ENCODE measurements at regions not wholly inside any gene's neighbourhood (a gene's known extent, or its start where the extent isn't known, plus 50 kb on each side); places are given as distances from the start of the nearest gene placed in this dataset.
A peak's percentile ranks its signal among the peaks of the same experiment; 100 is the strongest.

DNA sequence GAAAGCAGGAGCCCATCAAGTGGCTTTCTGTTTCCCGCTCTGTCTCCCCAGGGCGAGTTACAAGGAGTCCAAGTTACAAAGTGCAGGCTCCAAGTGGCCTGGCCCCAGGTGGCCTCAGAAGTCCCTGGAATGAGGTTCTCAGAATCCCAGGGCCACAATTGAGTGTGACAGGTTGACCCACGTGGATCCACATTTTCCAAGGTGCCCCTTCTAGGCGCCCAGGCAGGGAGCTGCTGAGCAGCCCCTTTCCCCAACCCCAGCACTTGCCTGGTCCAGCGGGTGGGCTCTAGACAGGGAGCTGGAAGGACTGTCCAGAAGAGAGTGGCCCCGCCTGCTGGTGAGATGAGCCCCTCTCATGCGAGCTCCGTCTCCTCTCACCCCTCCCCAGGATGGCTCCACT, 253.4 kb downstream of the CYP26B1 start:
- Histone ChIP-seq H3K9me3 (no peaks in the 10 kb centered on the region), H3K27me3 (no peaks in the 10 kb centered on the region), H3K27ac (no peak overlapping the region), H3K4me1 (no peaks in the 10 kb centered on the region), H3K4me3 (no peak overlapping the region), H3K36me3 (no peaks in the 10 kb centered on the region)
- DNase-seq = peak in 1 of 3 donors; percentile 31
- no peak for TF ChIP-seq POLR2A (IDR thresholded peaks at IDR 0.05)
- TF ChIP-seq, protein P1, sequence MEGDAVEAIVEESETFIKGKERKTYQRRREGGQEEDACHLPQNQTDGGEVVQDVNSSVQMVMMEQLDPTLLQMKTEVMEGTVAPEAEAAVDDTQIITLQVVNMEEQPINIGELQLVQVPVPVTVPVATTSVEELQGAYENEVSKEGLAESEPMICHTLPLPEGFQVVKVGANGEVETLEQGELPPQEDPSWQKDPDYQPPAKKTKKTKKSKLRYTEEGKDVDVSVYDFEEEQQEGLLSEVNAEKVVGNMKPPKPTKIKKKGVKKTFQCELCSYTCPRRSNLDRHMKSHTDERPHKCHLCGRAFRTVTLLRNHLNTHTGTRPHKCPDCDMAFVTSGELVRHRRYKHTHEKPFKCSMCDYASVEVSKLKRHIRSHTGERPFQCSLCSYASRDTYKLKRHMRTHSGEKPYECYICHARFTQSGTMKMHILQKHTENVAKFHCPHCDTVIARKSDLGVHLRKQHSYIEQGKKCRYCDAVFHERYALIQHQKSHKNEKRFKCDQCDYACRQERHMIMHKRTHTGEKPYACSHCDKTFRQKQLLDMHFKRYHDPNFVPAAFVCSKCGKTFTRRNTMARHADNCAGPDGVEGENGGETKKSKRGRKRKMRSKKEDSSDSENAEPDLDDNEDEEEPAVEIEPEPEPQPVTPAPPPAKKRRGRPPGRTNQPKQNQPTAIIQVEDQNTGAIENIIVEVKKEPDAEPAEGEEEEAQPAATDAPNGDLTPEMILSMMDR (IDR thresholded peaks at IDR 0.05) = no peak

GRCh38 chr2:71893646-71894045, 254.0 kb downstream of the CYP26B1 start:
- no peak overlapping the region for H3K27ac ChIP-seq
- no peaks in the 10 kb centered on the region for H3K4me1 ChIP-seq
- no peak for TF ChIP-seq POLR2A (IDR thresholded peaks at IDR 0.05)
- TF ChIP-seq, protein P1 (IDR thresholded peaks at IDR 0.05) = no peak
- H3K27me3 ChIP-seq = no peaks in the 10 kb centered on the region
- no peaks in the 10 kb centered on the region for H3K36me3 ChIP-seq
- H3K4me3 ChIP-seq = no peak overlapping the region
- H3K9me3 ChIP-seq = no peaks in the 10 kb centered on the region
- peak in 1 of 3 donors; percentile 11 for DNase-seq

DNA sequence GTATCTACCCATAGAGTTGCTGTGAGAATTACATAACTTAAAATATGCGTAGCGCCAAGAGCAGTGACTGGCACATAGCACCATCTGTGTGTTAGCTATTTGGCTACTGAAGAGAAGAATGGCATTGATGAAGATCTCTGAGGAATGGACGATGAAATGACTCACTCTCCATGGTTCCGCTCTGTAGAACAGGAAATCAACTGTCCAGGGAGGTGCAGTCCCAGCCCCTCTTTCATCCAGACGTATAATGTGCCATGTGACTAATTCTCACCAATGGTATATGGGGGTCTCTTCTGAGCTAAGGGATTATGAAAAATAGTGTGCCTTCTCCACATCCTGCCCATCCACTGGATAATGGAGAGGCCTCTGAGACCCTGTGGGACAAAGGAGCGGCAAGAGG, 254.8 kb downstream of the CYP26B1 start:
- Histone ChIP-seq H3K4me3 (no peak overlapping the region), H3K27me3 (no peaks in the 10 kb centered on the region), H3K27ac (no peak overlapping the region), H3K36me3 (no peaks in the 10 kb centered on the region), H3K9me3 (no peaks in the 10 kb centered on the region), H3K4me1 (no peaks in the 10 kb centered on the region)
- no peak for TF ChIP-seq POLR2A (IDR thresholded peaks at IDR 0.05)
- TF ChIP-seq, protein P1 (IDR thresholded peaks at IDR 0.05) = no peak
- peak in 1 of 3 donors; percentile 3 for DNase-seq

- Histone ChIP-seq H3K9me3 (no peaks in the 10 kb centered on the region), H3K36me3 (no peaks in the 10 kb centered on the region), H3K4me3 (no peak overlapping the region), H3K27me3 (no peaks in the 10 kb centered on the region), H3K27ac (no peak overlapping the region), H3K4me1 (no peaks in the 10 kb centered on the region)
- DNase-seq = no peak
- TF ChIP-seq, protein P1 (IDR thresholded peaks at IDR 0.05) = no peak
Observed at GRCh38 chr2:71892423-71892730, 255.3 kb downstream of the CYP26B1 start.

GRCh38 chr2:71891719-71892422, 255.8 kb downstream of the CYP26B1 start:
- TF ChIP-seq, protein P1 (IDR thresholded peaks at IDR 0.05) = no peak
- TF ChIP-seq POLR2A (IDR thresholded peaks at IDR 0.05) = no peak
- Histone ChIP-seq H3K4me3 (no peak overlapping the region), H3K9me3 (no peaks in the 10 kb centered on the region), H3K27ac (no peak overlapping the region), H3K4me1 (no peaks in the 10 kb centered on the region), H3K27me3 (no peaks in the 10 kb centered on the region), H3K36me3 (no peaks in the 10 kb centered on the region)
- no peak for DNase-seq

DNA sequence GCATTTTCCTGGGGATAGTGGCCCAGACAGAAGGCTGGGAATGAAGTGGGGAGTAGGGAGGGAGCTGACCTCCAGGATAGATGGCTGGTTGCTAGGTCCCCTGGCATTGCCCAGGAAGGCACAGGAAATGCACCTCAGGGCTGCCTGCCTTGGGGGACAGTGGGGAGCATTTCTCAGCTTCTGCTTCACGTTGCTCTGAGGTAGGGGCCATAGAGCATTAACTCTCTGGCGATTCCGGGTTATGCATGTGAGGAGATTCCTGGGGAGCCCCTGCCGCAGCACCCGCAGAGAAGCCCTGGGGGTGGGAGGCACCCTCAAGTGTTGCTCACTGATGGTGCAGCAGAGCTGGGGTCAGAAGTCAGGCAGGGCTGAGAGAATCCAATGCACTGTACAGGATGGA, 256.5 kb downstream of the CYP26B1 start:
- Histone ChIP-seq H3K27ac (no peak overlapping the region), H3K36me3 (no peaks in the 10 kb centered on the region), H3K4me3 (no peak overlapping the region), H3K4me1 (no peaks in the 10 kb centered on the region), H3K27me3 (no peaks in the 10 kb centered on the region), H3K9me3 (no peaks in the 10 kb centered on the region)
- no peak for DNase-seq
- TF ChIP-seq POLR2A (IDR thresholded peaks at IDR 0.05) = no peak
- TF ChIP-seq, protein P1 (IDR thresholded peaks at IDR 0.05) = no peak

Measured in Peyer's patch (tissue), 4 donors.